GM18520 (cell line): ENCODE measurements at regions not wholly inside any gene's neighbourhood (a gene's known extent, or its start where the extent isn't known, plus 50 kb on each side); places are given as distances from the start of the nearest gene placed in this dataset.

Experiments
- ATAC-seq: cut with Tn5 transposase; IDR thresholded peaks from one replicate; pipeline ENCODE4 v1.9.1; 2021; ENCODE audit not compliant: unreplicated experiment

- no peak for ATAC-seq
These were observed 118.7 kb downstream of the VAPA start for GRCh38 chr18:10032331-10033015.

GRCh38 chr18:10033016-10033399 is 119.2 kb downstream of the VAPA start:
- ATAC-seq = no peak

GRCh38 chr18:10035281-10035991 is 121.6 kb downstream of the VAPA start:
- ATAC-seq = no peak

GRCh38 chr18:10036479-10036878 is 122.7 kb downstream of the VAPA start:
- no peak for ATAC-seq

GRCh38 chr18:10037181-10037580 is 123.4 kb downstream of the VAPA start:
- no peak for ATAC-seq

- no peak for ATAC-seq
These were observed 124.5 kb downstream of the VAPA start for GRCh38 chr18:10038268-10038667.

GRCh38 chr18:10040287-10041011 is 126.6 kb downstream of the VAPA start:
- ATAC-seq = no peak

GRCh38 chr18:10041180-10041579 is 127.4 kb downstream of the VAPA start:
- no peak for ATAC-seq

GRCh38 chr18:10042492-10042891 is 128.7 kb downstream of the VAPA start:
- ATAC-seq = no peak

GRCh38 chr18:10044054-10044453 is 130.2 kb downstream of the VAPA start:
- ATAC-seq = no peak

GRCh38 chr18:10045296-10045891 is 131.6 kb downstream of the VAPA start:
- ATAC-seq = no peak

GRCh38 chr18:10046178-10046807 is 132.5 kb downstream of the VAPA start:
- no peak for ATAC-seq

- no peak for ATAC-seq
These were observed 133.4 kb downstream of the VAPA start for GRCh38 chr18:10047237-10047636.

GRCh38 chr18:10049747-10050146 is 135.9 kb downstream of the VAPA start:
- ATAC-seq = no peak

GRCh38 chr18:10050956-10051355 is 137.1 kb downstream of the VAPA start:
- no peak for ATAC-seq

- no peak for ATAC-seq
These were observed 138.2 kb downstream of the VAPA start for GRCh38 chr18:10051877-10052631.

- ATAC-seq = no peak
These were observed 139.1 kb downstream of the VAPA start for GRCh38 chr18:10052871-10053270.

- ATAC-seq = no peak
These were observed 140.0 kb downstream of the VAPA start for GRCh38 chr18:10053861-10054260.

GRCh38 chr18:10054366-10054765 is 140.6 kb downstream of the VAPA start:
- no peak for ATAC-seq

GRCh38 chr18:10055125-10055750 is 141.4 kb downstream of the VAPA start:
- no peak for ATAC-seq
